NCI-H146 treated with DMSO at 0.1 percent for 48 hours (cell line): ENCODE measurements at regions not wholly inside any gene's neighbourhood (a gene's known extent, or its start where the extent isn't known, plus 50 kb on each side); places are given as distances from the start of the nearest gene placed in this dataset.
A peak's percentile ranks its signal among the peaks of the same experiment; 100 is the strongest.

Experiments used
- DNase-seq: peaks from one replicate; lab custom pipeline; 2025; ENCODE audit not compliant: unreplicated experiment; lab: John Stamatoyannopoulos, UW

DNA sequence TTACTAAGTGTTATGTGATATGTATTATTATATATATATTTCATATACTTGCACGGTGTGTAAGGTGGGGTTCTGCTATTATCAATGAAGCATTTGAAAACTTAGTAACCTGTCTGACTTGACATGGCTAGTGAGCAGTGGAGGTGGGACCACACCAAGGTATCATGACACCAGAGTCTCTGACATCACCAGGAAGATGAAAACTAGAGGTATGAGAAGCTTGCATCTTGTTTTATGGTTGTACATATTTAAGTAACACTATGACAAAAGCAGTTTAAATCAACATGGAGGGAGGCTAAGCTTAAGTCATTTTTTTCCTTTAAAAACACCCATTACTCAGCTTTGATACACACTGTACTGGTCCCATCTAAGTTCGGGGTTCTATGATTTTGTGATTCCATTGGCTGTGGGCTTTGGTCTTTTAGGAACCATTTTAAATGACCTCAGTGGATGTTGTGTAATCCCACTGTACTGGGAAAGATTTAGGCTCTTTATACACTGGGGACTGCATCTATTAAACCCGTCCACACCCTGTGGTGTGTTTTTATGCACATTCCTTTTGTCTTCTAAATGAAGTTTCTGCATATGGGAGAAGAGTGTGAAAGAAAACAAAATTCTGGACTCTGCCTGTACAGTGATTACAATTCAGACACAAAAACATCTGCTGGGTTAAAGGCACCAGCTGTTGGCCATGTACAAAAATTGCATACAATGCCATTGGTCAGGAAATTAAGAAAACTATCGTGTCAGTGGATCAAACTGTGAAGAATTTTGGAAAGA, 570.6 kb downstream of the SPRY1 start:
- DNase-seq = no peak

DNA sequence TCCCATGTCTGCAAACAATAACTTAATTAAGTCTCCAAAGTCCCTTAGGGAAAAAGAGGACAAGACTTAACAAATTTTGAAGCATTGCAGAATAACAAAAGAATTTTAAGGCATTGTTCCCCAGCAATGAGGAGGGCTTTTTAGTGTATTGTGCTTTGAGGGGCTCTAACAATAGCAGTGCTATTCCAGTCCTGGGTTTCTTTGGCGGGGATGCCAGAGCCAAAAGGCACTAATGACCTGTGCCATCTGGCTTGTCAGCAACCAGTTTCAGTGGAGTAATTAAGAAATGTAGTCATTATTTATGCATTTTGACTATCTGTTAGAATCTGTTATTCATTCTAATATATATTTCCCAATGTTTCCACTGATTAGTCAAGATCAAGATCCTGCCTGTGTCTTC, 575.4 kb downstream of the SPRY1 start:
- no peak for DNase-seq

DNA sequence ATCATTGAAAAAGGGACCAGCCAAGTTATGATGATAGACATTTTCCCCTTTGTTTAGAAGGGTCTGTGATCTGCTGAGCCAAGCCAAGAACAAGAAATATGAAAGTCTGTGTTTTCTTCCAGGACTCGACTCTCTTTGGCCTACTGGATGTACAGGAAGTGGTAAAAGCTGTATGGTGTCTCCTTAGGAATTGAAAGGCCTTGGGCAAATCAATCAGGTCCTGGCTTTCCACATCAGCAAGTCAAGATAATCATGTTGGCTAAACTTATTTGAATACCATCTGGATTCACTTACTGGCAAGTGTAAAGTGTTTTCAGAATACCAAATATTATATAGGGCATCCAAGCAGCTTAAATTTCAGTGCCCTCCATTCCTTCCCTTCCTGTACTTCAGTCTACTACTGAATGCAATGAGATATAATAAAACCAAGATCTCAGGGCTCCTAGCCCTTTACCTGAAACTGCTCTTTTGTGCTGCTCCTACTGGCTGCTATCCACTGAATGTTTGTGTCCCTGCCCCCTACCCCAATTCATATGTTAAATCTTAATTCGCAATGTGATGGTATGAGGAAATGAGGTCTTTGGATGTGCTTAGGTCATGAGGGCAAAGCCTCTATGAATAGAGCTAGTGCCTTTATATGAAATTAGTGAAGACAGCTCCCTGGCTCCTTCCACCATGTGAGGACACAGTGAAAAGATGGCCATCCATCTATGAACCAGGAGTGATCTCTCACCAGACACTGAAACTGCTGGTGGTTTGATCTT, 578.0 kb downstream of the SPRY1 start:
- no peak for DNase-seq

GRCh38 chr4:123976285-123976684, 579.7 kb downstream of the SPRY1 start:
- DNase-seq = peak; percentile 63

GRCh38 chr4:123976819-123977218, 580.2 kb downstream of the SPRY1 start:
- no peak for DNase-seq

- DNase-seq = no peak
These were observed 581.1 kb downstream of the SPRY1 start for GRCh38 chr4:123977641-123978081.

GRCh38 chr4:123978637-123979036, 582.0 kb downstream of the SPRY1 start:
- DNase-seq = no peak

- DNase-seq = no peak
These were observed 584.2 kb downstream of the SPRY1 start for GRCh38 chr4:123980736-123981300.

- DNase-seq = no peak
These were observed 588.3 kb downstream of the SPRY1 start for GRCh38 chr4:123984886-123985285.

- DNase-seq = no peak
These were observed 589.7 kb downstream of the SPRY1 start for GRCh38 chr4:123986268-123986798.

DNA sequence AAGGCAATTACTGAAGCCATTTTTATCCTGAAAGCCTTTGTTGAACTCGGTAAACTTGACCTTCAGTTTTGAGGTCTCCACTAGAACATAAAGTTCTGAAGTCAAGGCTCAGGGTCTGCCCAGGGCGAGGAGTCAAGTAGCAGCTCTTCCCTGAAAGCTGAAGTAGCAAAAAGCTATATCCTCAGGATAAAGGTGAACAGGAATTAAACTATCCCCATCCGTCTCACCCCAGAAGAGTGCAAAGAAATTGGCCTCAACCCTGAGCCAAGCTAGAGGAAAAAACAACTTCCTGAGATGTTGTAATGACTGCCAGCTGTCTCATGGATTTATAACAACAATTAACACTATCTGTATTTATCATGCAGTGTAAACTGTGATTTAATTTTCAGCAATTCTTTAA, 590.8 kb downstream of the SPRY1 start:
- DNase-seq = no peak

DNA sequence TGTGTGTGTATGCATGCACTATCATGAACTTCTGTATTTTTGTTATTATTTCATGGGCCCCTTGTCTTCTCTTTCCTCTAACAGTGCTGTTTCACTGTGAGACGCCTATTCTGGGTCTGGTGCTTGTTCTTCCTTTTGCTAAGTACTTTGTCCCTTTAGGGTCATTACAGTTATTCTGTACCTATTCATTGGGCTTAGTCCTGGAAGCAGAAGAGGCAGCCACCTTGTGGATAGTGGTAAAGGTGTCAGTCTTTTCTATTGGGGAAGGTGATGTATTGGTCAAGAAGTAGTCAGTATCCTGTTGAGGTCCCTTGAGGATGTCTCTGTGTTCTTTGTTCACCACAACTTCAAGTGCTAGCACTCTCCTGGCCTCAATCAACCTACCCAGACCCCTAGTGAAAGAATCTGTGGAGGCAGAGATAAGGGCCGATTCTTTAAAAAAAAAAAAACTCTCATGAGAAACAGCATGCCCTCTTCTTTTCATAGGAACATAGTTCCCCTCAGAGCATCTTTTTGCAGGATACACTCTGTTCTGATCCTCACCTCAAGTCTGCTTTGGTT, 593.8 kb downstream of the SPRY1 start:
- no peak for DNase-seq

- DNase-seq = no peak
These were observed 598.3 kb downstream of the SPRY1 start for GRCh38 chr4:123994917-123995316.

DNA sequence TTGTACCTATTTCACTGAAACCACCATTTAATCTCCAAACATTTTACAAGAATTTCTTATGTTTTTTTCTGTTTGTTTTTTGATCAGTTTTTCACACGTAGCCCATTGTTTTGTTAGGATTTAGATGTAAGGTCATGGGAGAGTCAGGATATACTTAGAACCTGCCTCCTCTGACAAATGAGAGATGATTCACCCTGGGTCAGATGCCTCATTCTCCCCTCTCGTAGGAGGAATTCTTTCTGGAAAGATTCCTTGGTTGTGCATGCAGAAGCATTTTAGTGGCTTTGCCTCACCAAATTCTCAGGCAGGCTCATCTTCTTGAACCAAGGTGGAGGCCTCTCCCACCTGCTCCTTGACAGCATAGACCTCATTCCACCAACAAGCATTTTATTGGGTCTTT, 599.3 kb downstream of the SPRY1 start:
- DNase-seq = no peak

- DNase-seq = peak; percentile 45
These were observed 600.3 kb downstream of the SPRY1 start for GRCh38 chr4:123996718-123997510.

GRCh38 chr4:123997776-123998449, 601.3 kb downstream of the SPRY1 start:
- no peak for DNase-seq

DNA sequence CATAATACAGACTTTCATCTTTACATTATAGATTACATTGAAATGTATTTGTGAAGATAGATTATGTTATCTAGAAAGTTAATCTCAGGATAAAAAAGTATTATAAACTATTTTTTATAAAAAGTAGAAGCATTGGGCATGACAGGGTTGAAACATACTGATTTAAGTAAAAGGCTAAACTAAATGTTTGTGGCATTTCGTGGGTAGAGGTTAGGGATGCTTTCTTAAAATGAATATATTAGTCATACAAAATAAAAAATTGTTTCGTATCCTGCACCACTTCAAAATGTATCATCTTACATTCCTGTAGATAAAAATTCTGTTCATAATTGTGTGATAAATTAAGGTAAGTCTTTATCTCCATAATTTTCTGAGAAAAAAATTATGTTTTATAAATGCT, 603.6 kb downstream of the SPRY1 start:
- DNase-seq = no peak

GRCh38 chr4:124015766-124016165, 619.2 kb downstream of the SPRY1 start:
- DNase-seq = no peak

DNA sequence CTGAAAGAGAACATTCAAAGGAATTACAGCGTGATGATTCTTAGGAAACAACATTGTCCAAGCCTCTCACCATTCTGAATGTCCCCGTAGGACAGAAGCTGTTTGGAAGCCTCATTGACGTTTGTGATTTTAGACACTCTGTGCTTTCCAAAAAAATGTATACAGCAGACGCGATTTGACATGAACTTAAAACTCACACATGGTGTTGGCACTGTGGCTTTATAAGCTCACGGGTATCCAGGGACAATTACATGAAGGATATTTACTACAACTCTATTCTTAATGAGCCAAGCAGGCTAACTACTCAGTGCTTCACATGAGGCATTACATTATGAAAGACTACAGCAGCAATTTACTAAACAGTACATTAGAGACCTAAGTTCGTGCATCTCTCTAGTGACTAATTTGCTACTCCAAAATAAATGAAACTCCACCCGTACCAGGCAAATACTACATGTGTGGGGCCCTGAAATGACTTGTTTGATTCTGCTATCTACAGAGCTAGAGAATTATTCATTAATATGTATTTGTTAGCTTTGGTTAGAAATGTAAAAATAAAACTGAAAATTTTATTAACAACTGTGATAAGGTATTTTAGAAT, 620.7 kb downstream of the SPRY1 start:
- no peak for DNase-seq
